Astrocyte (in vitro differentiated cells and primary cell): ENCODE measurements at regions not wholly inside any gene's neighbourhood (a gene's known extent, or its start where the extent isn't known, plus 50 kb on each side); places are given as distances from the start of the nearest gene placed in this dataset.

ENCODE experiments used
- CTCF ChIP-seq: IDR thresholded peaks from 2 replicates; pipeline ENCODE4 v1.5.1; 2011; ENCODE audit warnings: low read depth, mild to moderate bottlenecking, inconsistent platforms, low read length, moderate library complexity; ENCODE audit not compliant: insufficient read depth
- EZH2 ChIP-seq: IDR thresholded peaks from 2 replicates; pipeline ENCODE4 v1.6.1; 2012; ENCODE audit warnings: mild to moderate bottlenecking, low read length, inconsistent platforms; ENCODE audit not compliant: insufficient read depth

- TF ChIP-seq CTCF (no peak), EZH2 (no peak)
These were observed 446.5 kb downstream of the CNTN3 start for GRCh38 chr3:74167926-74168325.
